GM21529 (cell line): ENCODE measurements at regions not wholly inside any gene's neighbourhood (a gene's known extent, or its start where the extent isn't known, plus 50 kb on each side); places are given as distances from the start of the nearest gene placed in this dataset.
A peak's percentile ranks its signal among the peaks of the same experiment; 100 is the strongest.

Experiments
- ATAC-seq: cut with Tn5 transposase; IDR thresholded peaks from one replicate; pipeline ENCODE4 v1.9.1; 2021; ENCODE audit not compliant: unreplicated experiment

DNA sequence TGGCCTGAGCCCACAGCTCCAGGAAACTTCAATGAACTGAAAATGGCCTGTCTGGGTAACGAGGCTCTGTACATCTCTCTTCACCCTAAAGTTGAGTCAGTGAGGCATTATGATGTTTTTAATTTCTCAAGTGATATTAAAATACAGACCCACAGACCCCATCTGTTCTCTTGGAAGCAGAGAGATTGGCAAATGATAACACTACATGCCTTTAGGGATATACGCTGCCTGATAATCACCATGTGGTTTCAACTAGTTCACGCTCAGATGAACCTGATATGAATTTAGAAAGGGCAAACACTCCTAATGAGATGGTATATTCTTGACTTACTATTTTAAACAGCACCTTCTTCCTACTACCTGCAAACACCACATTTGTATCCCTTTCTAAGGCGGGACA is 127.5 kb downstream of the RFC3 start:
- ATAC-seq: no peak

DNA sequence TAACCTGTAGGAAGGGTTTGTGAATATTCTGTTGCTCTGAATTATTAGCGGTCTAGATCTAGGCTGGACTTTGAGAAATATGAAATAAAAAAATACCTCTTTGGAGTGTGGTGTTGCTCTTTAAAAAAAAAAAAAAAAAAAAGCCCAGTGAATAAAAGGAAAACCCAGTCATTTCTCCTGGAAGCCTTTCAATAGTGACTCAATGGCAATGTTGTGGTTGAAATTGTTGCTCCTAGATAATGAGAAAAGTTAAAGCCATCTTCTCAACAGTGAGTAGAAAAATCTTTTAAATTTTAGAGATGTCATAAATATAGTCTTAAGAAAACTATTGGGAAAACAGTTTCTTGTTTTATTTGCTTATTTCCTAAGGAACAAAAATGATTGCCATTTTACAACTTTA is 135.3 kb downstream of the RFC3 start:
- no peak for ATAC-seq

GRCh38 chr13:33953781-33954180 is 135.8 kb downstream of the RFC3 start:
- no peak for ATAC-seq

DNA sequence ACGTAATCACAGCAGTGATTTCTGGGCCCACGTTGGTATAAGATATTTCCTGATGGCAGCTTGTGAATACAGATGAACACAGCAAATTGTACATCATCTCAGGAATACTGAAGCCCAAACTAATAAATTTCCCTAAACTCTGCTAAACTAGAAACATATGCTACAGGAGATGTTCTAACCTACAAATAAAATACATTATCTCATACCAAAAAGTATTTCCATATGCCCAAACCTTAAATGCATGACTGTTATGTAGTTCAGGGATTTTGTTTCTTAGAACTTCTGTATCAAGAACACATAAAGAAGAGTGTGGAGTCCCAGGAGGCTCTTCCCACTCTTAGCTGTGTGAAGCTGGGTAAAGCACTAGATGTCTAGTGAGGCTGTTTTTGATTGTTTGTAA is 138.4 kb downstream of the RFC3 start:
- ATAC-seq: no peak

DNA sequence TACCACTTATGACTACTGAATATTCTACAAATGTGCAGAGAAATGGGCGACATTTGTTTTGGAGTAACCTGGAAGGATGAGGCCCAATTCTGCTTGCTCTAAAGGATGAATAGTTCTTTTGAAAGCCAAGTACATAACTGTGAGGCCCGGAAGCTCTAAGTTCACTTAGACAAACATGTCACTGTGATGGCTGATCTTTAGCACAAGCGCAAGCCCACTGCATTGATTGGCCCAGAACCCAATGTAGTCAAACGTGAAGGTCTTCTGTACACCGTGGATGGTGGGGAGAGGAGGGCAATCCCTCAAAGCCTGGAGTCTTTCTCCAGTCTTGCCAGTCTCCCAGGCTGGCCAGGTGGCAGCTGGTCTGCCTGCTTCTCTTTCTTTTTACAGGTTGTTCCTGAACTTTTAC is 139.6 kb downstream of the RFC3 start:
- ATAC-seq: no peak

DNA sequence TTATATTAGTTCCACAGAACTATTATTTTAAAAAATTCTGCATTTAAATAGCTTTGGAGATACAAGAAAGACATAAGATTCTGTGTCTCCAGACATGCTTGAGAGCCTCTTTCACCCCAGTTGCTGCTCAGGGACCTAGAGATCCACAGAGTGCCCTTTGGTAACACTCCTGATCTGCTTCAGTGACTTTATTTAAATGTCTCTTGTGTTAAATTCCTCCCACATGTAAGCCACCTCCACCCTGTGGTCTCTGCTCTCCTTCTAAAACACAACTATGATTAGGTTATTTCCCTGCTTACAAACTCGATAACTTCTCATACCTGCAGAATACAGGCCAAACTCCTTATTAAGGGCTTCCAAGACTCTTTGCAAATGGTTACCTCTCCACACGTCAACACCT is 141.0 kb downstream of the RFC3 start:
- no peak for ATAC-seq

- no peak for ATAC-seq
Measured at GRCh38 chr13:33963134-33963533, 145.2 kb downstream of the RFC3 start.

- no peak for ATAC-seq
Measured at GRCh38 chr13:33963895-33964294, 145.9 kb downstream of the RFC3 start.

GRCh38 chr13:33968520-33969507 is 150.9 kb downstream of the RFC3 start:
- no peak for ATAC-seq

DNA sequence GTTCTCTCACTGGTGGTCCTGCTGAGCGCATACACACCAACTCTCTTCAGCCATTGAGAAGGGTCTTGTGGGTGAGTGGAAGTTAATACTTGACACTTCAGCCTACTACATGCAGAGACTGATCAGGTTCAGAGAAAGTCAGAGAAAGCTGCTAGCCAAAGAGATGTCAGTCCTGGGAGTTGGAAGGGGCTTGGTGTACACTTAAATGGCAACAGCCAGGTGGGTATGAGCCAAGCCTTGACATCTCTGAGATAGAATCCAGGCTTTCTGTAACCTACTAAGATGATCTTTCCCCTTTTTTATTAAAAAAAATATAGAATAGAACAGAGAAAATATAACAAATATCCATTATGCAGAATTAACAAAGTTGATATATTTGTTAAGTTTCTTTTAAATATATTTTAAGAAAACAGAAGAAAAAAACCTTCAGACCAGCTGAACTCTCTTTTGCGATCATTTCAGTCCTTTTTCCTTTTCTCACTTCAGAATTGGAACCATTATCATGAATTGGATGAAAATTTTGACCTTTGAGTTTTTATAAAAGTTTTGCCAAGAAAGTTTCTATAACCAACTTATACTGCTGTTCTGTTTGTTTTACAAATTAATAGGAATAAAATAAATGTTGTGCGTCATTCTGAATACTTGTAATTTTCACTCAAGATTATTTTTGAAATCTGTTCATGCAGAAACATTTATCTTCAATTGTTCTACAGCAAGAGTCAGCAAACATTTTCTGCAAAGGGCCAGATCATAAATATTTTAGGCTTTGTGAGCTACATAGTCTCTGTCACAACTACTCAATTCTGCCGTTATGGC is 153.0 kb downstream of the RFC3 start:
- ATAC-seq: no peak

DNA sequence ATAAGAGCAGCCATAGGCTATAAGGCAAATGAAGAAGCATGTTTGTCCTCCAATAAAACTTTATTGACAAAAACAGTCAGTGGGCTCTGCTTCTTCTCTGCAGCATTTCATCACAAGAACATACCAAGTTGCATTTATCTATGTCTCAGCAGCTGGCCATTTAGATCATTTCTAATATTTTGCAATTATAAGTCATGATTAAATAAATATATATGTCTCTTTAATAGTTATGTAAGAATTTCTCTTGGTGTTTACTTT is 153.5 kb downstream of the RFC3 start:
- ATAC-seq: no peak

DNA sequence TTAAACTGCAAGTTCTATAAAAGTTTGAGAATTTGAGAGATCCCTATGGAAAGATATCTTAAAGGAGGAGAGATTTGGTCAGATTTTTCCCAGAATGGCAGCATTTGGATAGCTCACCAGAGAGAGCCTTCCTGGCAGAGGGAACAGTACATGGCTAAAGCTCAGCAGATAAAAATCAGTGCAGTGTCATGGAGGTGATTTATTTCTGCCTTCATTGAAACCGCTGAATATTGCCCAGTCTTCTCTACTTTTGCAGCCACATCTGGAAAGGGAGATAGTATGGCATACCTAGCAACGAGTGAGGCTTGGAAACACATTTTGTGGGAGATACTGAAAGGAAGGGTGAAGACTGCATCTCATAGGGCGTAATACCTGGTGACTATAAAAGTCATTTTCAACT is 155.2 kb downstream of the RFC3 start:
- no peak for ATAC-seq

GRCh38 chr13:33976965-33977364 is 159.0 kb downstream of the RFC3 start:
- no peak for ATAC-seq

GRCh38 chr13:33978653-33979052 is 160.7 kb downstream of the RFC3 start:
- ATAC-seq: no peak

GRCh38 chr13:33992881-33993336 is 175.0 kb downstream of the RFC3 start:
- ATAC-seq: no peak

DNA sequence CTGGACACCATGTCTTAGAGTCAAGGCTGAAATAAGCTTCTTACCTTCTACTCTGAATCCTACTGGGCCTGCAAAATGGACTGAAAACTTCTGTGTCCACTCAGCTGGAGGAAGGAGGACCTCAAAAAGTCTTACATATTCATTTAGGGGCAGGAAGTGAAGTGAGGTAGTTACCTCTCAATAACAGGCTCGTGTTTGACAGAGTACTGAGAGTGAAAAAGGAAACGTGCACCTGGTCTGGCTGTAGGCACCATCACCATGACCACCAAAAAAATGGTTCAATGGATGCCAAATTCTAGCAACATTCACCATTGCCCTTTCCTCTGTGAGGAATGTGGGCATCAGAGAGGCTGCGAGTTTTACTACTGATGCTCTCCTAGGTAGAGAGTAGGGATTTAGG is 176.2 kb downstream of the RFC3 start:
- ATAC-seq: peak; percentile 83

DNA sequence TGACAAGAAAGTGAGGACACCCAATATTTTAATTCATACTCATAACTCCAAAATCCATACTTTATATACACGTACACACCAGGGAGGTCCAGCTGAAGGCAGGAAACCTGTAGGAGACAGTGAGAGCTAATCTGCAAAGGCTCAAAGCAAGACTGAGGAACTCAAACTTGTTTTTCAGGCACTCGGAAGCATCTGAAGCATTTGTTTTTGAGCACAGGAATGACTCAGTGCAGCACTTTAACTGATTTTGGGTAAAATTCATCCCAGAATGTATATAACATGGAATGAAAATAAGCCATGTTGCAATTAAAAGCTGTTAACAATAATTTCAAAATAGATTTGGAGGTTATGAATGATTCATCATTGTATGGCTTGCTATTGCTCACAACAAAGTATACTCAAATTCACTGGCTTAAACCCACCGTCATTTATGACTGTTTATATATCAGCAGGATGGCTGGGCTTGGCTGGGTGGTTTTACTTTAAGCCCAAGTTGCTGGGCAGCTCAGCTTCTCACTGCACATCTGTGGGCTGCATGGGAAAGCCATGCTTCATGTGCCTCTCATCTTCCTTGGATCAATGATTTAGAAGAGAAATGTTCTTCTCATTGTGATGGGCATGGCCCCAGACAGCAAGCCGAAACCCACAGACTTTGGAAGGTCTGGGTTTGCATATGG is 177.0 kb downstream of the RFC3 start:
- ATAC-seq: no peak

DNA sequence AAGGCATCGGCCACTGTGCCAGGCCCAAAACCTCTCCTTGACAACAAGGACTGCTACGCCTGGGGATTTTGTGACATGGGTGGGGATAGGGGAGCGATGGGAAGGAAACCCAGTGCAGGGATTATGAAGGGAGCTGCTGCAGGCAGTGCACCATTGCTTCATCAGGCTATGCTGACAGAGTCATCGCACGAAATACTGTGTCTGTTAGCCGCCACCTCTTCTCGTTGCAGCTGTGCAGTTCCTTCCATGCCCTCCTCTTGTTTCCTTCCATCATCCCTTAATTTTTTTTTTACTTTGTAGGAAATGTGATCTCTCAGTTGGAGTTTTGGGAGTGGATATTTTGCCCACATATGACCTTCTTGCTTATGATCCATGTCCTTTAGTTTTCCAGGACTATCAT is 178.7 kb downstream of the RFC3 start:
- ATAC-seq: no peak

GRCh38 chr13:33997574-33997973 is 179.6 kb downstream of the RFC3 start:
- no peak for ATAC-seq

DNA sequence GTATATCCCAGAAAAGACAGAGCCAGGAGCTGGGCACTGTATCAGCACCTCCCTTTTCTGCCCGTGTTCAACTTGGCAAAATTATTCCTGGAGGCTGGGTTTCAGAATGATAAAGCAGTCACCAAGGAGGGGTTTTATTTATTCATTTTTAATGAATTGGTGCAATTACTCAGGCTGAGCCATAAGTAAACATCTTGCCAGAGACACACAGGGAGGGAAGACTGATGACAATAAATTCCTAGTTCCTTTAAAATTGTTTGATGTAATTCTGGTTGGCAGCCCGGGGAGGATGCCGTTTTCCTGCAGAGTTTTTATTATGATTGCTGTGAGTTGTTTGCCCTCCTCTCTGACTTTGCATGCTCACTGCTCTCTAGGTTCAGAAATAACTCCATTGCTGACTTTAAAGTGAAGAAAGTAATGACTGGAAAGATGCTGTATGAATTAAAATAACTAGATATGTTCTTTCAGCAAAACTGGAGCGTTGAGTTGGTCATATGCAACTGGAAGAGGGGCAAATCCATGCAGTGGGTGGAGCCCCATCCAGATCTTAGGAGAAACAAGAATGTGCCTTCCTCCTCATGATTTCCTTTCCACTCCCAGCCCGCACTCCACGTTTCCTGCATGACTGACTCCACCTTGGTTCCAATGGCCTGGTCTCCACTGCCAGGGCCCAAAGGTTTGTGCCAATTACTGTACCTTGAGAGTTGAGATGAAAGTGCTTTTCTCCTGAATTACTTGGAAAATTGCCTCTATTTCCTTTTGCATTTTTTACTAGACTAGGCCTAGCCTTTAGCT is 182.1 kb downstream of the RFC3 start:
- no peak for ATAC-seq

GRCh38 chr13:34000955-34001354 is 183.0 kb downstream of the RFC3 start:
- ATAC-seq: no peak
